ENCODE measurements at regions not wholly inside any gene's neighbourhood (a gene's known extent, or its start where the extent isn't known, plus 50 kb on each side); places are given as distances from the start of the nearest gene placed in this dataset.

DNA sequence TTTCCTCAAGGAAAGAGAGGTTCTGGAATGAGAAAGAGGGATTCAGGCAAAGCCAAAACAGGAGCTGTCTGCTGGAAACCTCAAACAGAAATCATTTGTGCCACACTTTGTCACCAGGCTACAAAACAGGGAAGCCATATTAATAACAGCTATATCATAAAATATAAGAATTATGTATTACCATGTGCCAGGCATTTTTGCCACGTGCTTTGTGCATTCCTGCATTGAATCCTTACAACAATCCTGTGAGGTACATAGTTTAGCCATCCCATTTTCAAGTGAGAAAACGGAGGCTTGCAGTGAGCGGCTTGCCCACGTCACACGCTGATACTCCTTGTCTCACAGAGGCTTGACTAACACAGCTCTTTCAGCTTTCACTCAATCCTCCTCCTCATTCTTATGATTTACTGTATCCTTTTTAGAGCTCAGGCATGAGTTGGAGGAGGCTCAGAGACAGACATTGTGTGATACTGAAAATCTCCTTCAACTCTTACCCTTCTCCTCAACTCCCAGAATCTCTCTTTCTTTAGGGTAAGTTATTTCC, 148.4 kb upstream of the MEX3C start:
- Histone ChIP-seq H3K27me3 (ENCODE audit: low read length) (no peaks in the 10 kb centered on the region), H3K4me3 (ENCODE audit: low read length) (no peak overlapping the region), H3K27ac (ENCODE audit: low read length) (no peak overlapping the region), H3K9ac (ENCODE audit: low read length) (no peak overlapping the region), H3K4me2 (ENCODE audit: low read length) (no peak overlapping the region), H4K20me1 (ENCODE audit: low read length) (no peaks in the 10 kb centered on the region), H3K4me1 (ENCODE audit: insufficient read depth, low read length) (peaks cover 8% of the 10 kb centered on the region), H3K79me2 (ENCODE audit: low read length) (no peaks in the 10 kb centered on the region), H2AFZ (ENCODE audit: low read length) (no peak overlapping the region), H3K9me3 (ENCODE audit: low read length) (no peaks in the 10 kb centered on the region), H3F3A (ENCODE audit: low read length, unreplicated experiment) (no peaks in the 10 kb centered on the region), H3K36me3 (ENCODE audit: low read depth, low read length) (no peaks in the 10 kb centered on the region), H3K9me2 (replicated peaks; ENCODE audit: low read length) (no peaks in the 10 kb centered on the region)
- CTCF ChIA-PET = no interaction called here
- POLR2A ChIA-PET (ENCODE audit: unreplicated experiment) = no interaction called here
- no peak for DNase-seq
- TF ChIP-seq EZH2phosphoT487 (IDR thresholded peaks at IDR 0.05; ENCODE audit: borderline replicate concordance, low read length) (no peak), EZH2 (IDR thresholded peaks at IDR 0.05; ENCODE audit: low read length, unreplicated experiment) (no peak)
- TF ChIP-seq, protein P1, sequence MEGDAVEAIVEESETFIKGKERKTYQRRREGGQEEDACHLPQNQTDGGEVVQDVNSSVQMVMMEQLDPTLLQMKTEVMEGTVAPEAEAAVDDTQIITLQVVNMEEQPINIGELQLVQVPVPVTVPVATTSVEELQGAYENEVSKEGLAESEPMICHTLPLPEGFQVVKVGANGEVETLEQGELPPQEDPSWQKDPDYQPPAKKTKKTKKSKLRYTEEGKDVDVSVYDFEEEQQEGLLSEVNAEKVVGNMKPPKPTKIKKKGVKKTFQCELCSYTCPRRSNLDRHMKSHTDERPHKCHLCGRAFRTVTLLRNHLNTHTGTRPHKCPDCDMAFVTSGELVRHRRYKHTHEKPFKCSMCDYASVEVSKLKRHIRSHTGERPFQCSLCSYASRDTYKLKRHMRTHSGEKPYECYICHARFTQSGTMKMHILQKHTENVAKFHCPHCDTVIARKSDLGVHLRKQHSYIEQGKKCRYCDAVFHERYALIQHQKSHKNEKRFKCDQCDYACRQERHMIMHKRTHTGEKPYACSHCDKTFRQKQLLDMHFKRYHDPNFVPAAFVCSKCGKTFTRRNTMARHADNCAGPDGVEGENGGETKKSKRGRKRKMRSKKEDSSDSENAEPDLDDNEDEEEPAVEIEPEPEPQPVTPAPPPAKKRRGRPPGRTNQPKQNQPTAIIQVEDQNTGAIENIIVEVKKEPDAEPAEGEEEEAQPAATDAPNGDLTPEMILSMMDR (conservative IDR thresholded peaks at IDR 0.05; ENCODE audit: low read depth, low read length) = no peak
- intact Hi-C loops (cut with micrococcal nuclease) = no loop called here
- ATAC-seq = no peak
- BruUV-seq (replicated peaks) = no TSS peak

GRCh38 chr18:51346404-51346803, 148.9 kb upstream of the MEX3C start:
- CTCF ChIA-PET = no interaction called here
- peaks cover 8% of the 10 kb centered on the region for H3K4me1 ChIP-seq (ENCODE audit: insufficient read depth, low read length)
- H3K9me2 ChIP-seq (replicated peaks; ENCODE audit: low read length) = no peaks in the 10 kb centered on the region
- H3K27me3 ChIP-seq (ENCODE audit: low read length) = no peaks in the 10 kb centered on the region
- H3K9me3 ChIP-seq (ENCODE audit: low read length) = no peaks in the 10 kb centered on the region
- no peaks in the 10 kb centered on the region for H3K36me3 ChIP-seq (ENCODE audit: low read depth, low read length)
- H3F3A ChIP-seq (ENCODE audit: low read length, unreplicated experiment) = no peaks in the 10 kb centered on the region
- no peak for DNase-seq
- POLR2A ChIA-PET (ENCODE audit: unreplicated experiment) = no interaction called here
- no peaks in the 10 kb centered on the region for H4K20me1 ChIP-seq (ENCODE audit: low read length)
- no peak for ATAC-seq
- H3K4me3 ChIP-seq (ENCODE audit: low read length) = no peak overlapping the region
- no TSS peak for BruUV-seq (replicated peaks)
- H2AFZ ChIP-seq (ENCODE audit: low read length) = no peak overlapping the region
- no peak overlapping the region for H3K27ac ChIP-seq (ENCODE audit: low read length)
- no peak for TF ChIP-seq EZH2phosphoT487 (IDR thresholded peaks at IDR 0.05; ENCODE audit: borderline replicate concordance, low read length)
- TF ChIP-seq, protein P1 (conservative IDR thresholded peaks at IDR 0.05; ENCODE audit: low read depth, low read length) = no peak
- TF ChIP-seq EZH2 (IDR thresholded peaks at IDR 0.05; ENCODE audit: low read length, unreplicated experiment) = no peak
- intact Hi-C loops (cut with micrococcal nuclease) = no loop called here
- no peak overlapping the region for H3K4me2 ChIP-seq (ENCODE audit: low read length)
- no peak overlapping the region for H3K9ac ChIP-seq (ENCODE audit: low read length)
- H3K79me2 ChIP-seq (ENCODE audit: low read length) = no peaks in the 10 kb centered on the region

- ChIA-PET POLR2A (ENCODE audit: unreplicated experiment) (no interaction called here), CTCF (no interaction called here)
- Histone ChIP-seq H2AFZ (ENCODE audit: low read length) (no peak overlapping the region), H3K27ac (ENCODE audit: low read length) (no peak overlapping the region), H3K4me2 (ENCODE audit: low read length) (no peak overlapping the region), H3K27me3 (ENCODE audit: low read length) (no peaks in the 10 kb centered on the region), H3K9me2 (replicated peaks; ENCODE audit: low read length) (no peaks in the 10 kb centered on the region), H3K9ac (ENCODE audit: low read length) (no peak overlapping the region), H3K4me3 (ENCODE audit: low read length) (no peak overlapping the region), H3K4me1 (ENCODE audit: insufficient read depth, low read length) (no peaks in the 10 kb centered on the region), H3K36me3 (ENCODE audit: low read depth, low read length) (no peaks in the 10 kb centered on the region), H3K79me2 (ENCODE audit: low read length) (no peaks in the 10 kb centered on the region), H4K20me1 (ENCODE audit: low read length) (no peaks in the 10 kb centered on the region), H3F3A (ENCODE audit: low read length, unreplicated experiment) (no peaks in the 10 kb centered on the region), H3K9me3 (ENCODE audit: low read length) (no peaks in the 10 kb centered on the region)
- intact Hi-C loops (cut with micrococcal nuclease) = no loop called here
- TF ChIP-seq EZH2phosphoT487 (IDR thresholded peaks at IDR 0.05; ENCODE audit: borderline replicate concordance, low read length) (no peak), EZH2 (IDR thresholded peaks at IDR 0.05; ENCODE audit: low read length, unreplicated experiment) (no peak)
- TF ChIP-seq, protein P1 (conservative IDR thresholded peaks at IDR 0.05; ENCODE audit: low read depth, low read length) = no peak
- ATAC-seq (no peak), DNase-seq (no peak)
- no TSS peak for BruUV-seq (replicated peaks)
Observed at GRCh38 chr18:51350081-51350480, 152.6 kb upstream of the MEX3C start.
